OCI-LY1 (cell line): ENCODE measurements at regions not wholly inside any gene's neighbourhood (a gene's known extent, or its start where the extent isn't known, plus 50 kb on each side); places are given as distances from the start of the nearest gene placed in this dataset.

Source experiments
- H2AFZ ChIP-seq: fragments of 200-600 bp; sonication (generic), shearing (Covaris generic); 2 replicates; pipeline ENCODE4 v1.6.0; 2014; ENCODE audit warnings: antibody characterized with exemption, mild to moderate bottlenecking, low read length
- H3F3A ChIP-seq: fragments of 200-600 bp; sonication (generic), shearing (Covaris generic); 2 replicates; pipeline ENCODE4 v1.6.0; 2014; ENCODE audit warnings: mild to moderate bottlenecking, antibody characterized with exemption, low read length, moderate library complexity; ENCODE audit not compliant: insufficient read depth
- H3K27ac ChIP-seq: fragments of 200-600 bp; sonication (generic); 2 replicates; pipeline ENCODE4 v1.5.1; 2014; ENCODE audit warnings: low read length, mixed run types, mild to moderate bottlenecking, low read depth; ENCODE audit not compliant: poor library complexity, severe bottlenecking
- H3K27me3 ChIP-seq: fragments of 200-600 bp; sonication (generic); 2 replicates; pipeline ENCODE4 v1.6.0; 2014; ENCODE audit warnings: antibody characterized with exemption, mild to moderate bottlenecking, low read length, moderate library complexity; ENCODE audit not compliant: insufficient read depth
- H3K36me3 ChIP-seq: fragments of 200-600 bp; sonication (generic); 2 replicates; pipeline ENCODE4 v1.6.1; 2014; ENCODE audit warnings: mild to moderate bottlenecking, antibody characterized with exemption, low read length, moderate library complexity, mixed read lengths; ENCODE audit not compliant: insufficient read depth
- H3K4me1 ChIP-seq: fragments of 200-600 bp; sonication (generic); 2 replicates; pipeline ENCODE4 v1.5.1; 2014; ENCODE audit warnings: mild to moderate bottlenecking, low read length, moderate library complexity; ENCODE audit not compliant: insufficient read depth, severe bottlenecking
- H3K4me2 ChIP-seq: fragments of 200-600 bp; sonication (generic), shearing (Covaris generic); 2 replicates; pipeline ENCODE4 v1.6.1; 2014; ENCODE audit warnings: low read length
- H3K4me3 ChIP-seq: fragments of 200-600 bp; sonication (generic); 2 replicates; pipeline ENCODE4 v1.5.1; 2014; ENCODE audit warnings: low read length, low read depth, mild to moderate bottlenecking, mixed read lengths; ENCODE audit not compliant: poor library complexity, severe bottlenecking
- H3K79me2 ChIP-seq: fragments of 200-600 bp; shearing (Covaris generic); 2 replicates; pipeline ENCODE4 v1.6.1; 2016; ENCODE audit warnings: mixed run types, low read length, mixed read lengths; ENCODE audit not compliant: insufficient read depth
- H3K9ac ChIP-seq: fragments of 200-600 bp; sonication (generic), shearing (Covaris generic); 2 replicates; pipeline ENCODE4 v1.6.1; 2014; ENCODE audit warnings: mild to moderate bottlenecking, low read length, mixed read lengths
- H3K9me2 ChIP-seq: fragments of 200-600 bp; sonication (generic), shearing (Covaris generic); 2 replicates; pipeline ENCODE4 v1.6.1; 2014; ENCODE audit warnings: low read depth, mild to moderate bottlenecking, low read length, mixed read lengths
- H3K9me3 ChIP-seq: fragments of 200-600 bp; shearing (Covaris generic); 2 replicates; pipeline ENCODE4 v1.6.1; 2014; ENCODE audit warnings: low read length, mixed read lengths
- H4K20me1 ChIP-seq: fragments of 200-600 bp; sonication (generic), shearing (Covaris generic); 2 replicates; pipeline ENCODE4 v1.6.0; 2016; ENCODE audit warnings: mild to moderate bottlenecking, low read length; ENCODE audit not compliant: insufficient read depth
- CTCF ChIP-seq: fragments of 200-600 bp; sonication (generic), shearing (Covaris generic); IDR thresholded peaks from 2 replicates; pipeline ENCODE4 v1.5.1; 2017; ENCODE audit warnings: mild to moderate bottlenecking, antibody characterized with exemption, low read length, moderate library complexity, mixed read lengths
- EZH2 ChIP-seq: fragments of 200-600 bp; sonication (generic), shearing (Covaris generic); IDR thresholded peaks from 2 replicates; pipeline ENCODE4 v1.8.0; 2017; ENCODE audit warnings: borderline replicate concordance, mixed run types, mild to moderate bottlenecking, antibody characterized with exemption, low read length, moderate library complexity, mixed read lengths

- no peaks in the 10 kb centered on the region for H4K20me1 ChIP-seq
- no peaks in the 10 kb centered on the region for H3K9me3 ChIP-seq
- H3K4me1 ChIP-seq = no peaks in the 10 kb centered on the region
- no peaks in the 10 kb centered on the region for H3K9me2 ChIP-seq
- no peak overlapping the region for H3K27ac ChIP-seq
- H3F3A ChIP-seq = no peaks in the 10 kb centered on the region
- no peaks in the 10 kb centered on the region for H3K36me3 ChIP-seq
- no peaks in the 10 kb centered on the region for H3K79me2 ChIP-seq
- no peak overlapping the region for H3K9ac ChIP-seq
- no peak overlapping the region for H3K4me2 ChIP-seq
- no peaks in the 10 kb centered on the region for H3K27me3 ChIP-seq
- H2AFZ ChIP-seq = no peak overlapping the region
- no peak overlapping the region for H3K4me3 ChIP-seq
- no peak for TF ChIP-seq CTCF
- TF ChIP-seq EZH2 = no peak
Observed at GRCh38 chr16:52252680-52253079, 294.3 kb downstream of the TOX3 start.

DNA sequence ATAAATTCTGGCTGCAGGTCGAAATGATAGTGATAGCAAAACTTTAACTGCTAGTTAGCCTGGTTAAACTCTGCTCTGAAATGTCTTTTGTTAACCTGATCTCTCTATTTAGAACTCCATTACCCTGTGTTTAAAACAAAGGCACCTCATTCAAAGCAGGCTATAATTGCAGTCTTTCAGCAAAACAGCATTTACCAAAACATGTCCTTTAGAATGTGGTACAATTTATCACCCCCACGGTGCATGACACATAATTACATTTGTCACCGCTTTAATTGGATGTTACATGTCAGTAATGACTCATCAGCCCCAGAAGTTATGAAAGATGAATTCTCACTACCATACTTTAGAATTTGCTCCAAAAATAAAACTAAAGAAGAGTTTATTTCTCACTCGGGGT lies 295.4 kb downstream of the TOX3 start:
- Histone ChIP-seq H3K79me2 (no peaks in the 10 kb centered on the region), H3K9ac (no peak overlapping the region), H3F3A (no peaks in the 10 kb centered on the region), H3K36me3 (no peaks in the 10 kb centered on the region), H2AFZ (no peak overlapping the region), H3K4me2 (no peak overlapping the region), H3K4me3 (no peak overlapping the region), H3K27ac (no peak overlapping the region), H3K4me1 (no peaks in the 10 kb centered on the region), H4K20me1 (no peaks in the 10 kb centered on the region), H3K9me2 (no peaks in the 10 kb centered on the region), H3K9me3 (no peaks in the 10 kb centered on the region), H3K27me3 (no peaks in the 10 kb centered on the region)
- TF ChIP-seq CTCF = no peak
- TF ChIP-seq EZH2 = no peak

DNA sequence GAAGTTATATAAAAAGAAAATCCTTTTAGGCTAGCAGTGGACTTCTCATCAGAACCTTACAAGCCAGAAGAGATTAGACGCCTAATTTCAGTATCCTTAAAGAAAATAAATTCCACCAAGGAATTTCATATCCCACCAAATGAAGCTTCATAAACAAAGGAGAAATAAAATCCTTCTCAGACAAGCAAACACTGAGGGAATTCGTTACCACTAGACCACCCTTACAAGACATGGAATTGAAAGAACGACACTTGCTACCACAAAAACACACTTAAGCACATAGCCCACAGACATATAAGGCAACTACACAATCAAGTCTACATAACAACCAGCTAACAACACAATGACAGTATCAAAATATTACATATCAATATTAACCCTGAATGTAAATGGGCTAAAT lies 299.2 kb downstream of the TOX3 start:
- no peaks in the 10 kb centered on the region for H3K27me3 ChIP-seq
- no peak overlapping the region for H3K4me2 ChIP-seq
- H3K9me3 ChIP-seq = no peaks in the 10 kb centered on the region
- H3K36me3 ChIP-seq = no peaks in the 10 kb centered on the region
- no peak overlapping the region for H3K9ac ChIP-seq
- H3K4me1 ChIP-seq = no peaks in the 10 kb centered on the region
- no peaks in the 10 kb centered on the region for H3K79me2 ChIP-seq
- no peaks in the 10 kb centered on the region for H3F3A ChIP-seq
- H2AFZ ChIP-seq = no peak overlapping the region
- no peaks in the 10 kb centered on the region for H4K20me1 ChIP-seq
- no peak overlapping the region for H3K27ac ChIP-seq
- TF ChIP-seq CTCF = no peak
- TF ChIP-seq EZH2 = no peak
- no peaks in the 10 kb centered on the region for H3K9me2 ChIP-seq
- no peak overlapping the region for H3K4me3 ChIP-seq
